Uterus (tissue), 2 donors: ENCODE measurements at regions not wholly inside any gene's neighbourhood (a gene's known extent, or its start where the extent isn't known, plus 50 kb on each side); places are given as distances from the start of the nearest gene placed in this dataset.

ENCODE experiments used
- CTCF ChIP-seq, 4 experiments: fragments of 200-600 bp in 2 of 4; fragments of 450-650 bp in 2 of 4; sonication (generic) in 2 of 4; IDR thresholded peaks; one replicate each; pipeline ENCODE4 v1.5.1; 2016 to 2019; ENCODE audit warnings: antibody characterized with exemption in 4 of 4, mild to moderate bottlenecking in 2 of 4, moderate library complexity in 1 of 4
- POLR2A ChIP-seq, 2 donors: fragments of 450-650 bp; IDR thresholded peaks; one replicate each; pipeline ENCODE4 v1.6.1; 2016; ENCODE audit warnings: antibody characterized with exemption in 2 of 2, mild to moderate bottlenecking in 1 of 2, moderate library complexity in 1 of 2

GRCh38 chr6:139846538-139847456 lies 472.3 kb upstream of the CITED2 start:
- no peak for TF ChIP-seq CTCF (IDR thresholded peaks at IDR 0.05)
- no peak for TF ChIP-seq POLR2A (IDR thresholded peaks at IDR 0.05)
